ENCODE measurements at regions not wholly inside any gene's neighbourhood (a gene's known extent, or its start where the extent isn't known, plus 50 kb on each side); places are given as distances from the start of the nearest gene placed in this dataset.

DNA sequence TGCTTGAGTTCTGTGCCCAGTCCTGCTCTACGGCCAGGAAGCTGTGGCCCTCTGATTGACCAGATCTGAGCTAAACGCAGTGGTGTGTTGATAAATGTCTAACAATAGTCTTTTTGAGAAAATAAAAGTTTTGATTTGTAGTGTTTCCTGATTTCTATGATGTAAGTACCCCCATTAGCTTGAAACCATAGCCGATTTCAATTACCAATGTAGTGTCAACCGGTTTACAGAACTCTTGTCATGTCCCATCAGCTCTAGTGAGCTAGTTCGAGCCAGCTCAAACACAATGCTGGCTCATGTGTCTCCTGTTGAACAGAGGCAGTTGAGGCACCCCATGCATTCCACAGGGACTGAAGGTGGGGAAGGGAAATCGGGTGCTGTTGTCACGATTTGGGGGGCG lies 56.7 kb upstream of the ZMYND8 start:
- TF ChIP-seq EZH2 (IDR thresholded peaks at IDR 0.05; ENCODE audit: insufficient read depth, low read length): no peak
- TF ChIP-seq, protein P1, sequence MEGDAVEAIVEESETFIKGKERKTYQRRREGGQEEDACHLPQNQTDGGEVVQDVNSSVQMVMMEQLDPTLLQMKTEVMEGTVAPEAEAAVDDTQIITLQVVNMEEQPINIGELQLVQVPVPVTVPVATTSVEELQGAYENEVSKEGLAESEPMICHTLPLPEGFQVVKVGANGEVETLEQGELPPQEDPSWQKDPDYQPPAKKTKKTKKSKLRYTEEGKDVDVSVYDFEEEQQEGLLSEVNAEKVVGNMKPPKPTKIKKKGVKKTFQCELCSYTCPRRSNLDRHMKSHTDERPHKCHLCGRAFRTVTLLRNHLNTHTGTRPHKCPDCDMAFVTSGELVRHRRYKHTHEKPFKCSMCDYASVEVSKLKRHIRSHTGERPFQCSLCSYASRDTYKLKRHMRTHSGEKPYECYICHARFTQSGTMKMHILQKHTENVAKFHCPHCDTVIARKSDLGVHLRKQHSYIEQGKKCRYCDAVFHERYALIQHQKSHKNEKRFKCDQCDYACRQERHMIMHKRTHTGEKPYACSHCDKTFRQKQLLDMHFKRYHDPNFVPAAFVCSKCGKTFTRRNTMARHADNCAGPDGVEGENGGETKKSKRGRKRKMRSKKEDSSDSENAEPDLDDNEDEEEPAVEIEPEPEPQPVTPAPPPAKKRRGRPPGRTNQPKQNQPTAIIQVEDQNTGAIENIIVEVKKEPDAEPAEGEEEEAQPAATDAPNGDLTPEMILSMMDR (IDR thresholded peaks at IDR 0.05; ENCODE audit: insufficient read depth, low read depth, low read length): no peak
- Histone ChIP-seq H4K20me1 (ENCODE audit: insufficient read depth, low read length) (no peaks in the 10 kb centered on the region), H3K9ac (ENCODE audit: low read length) (no peak overlapping the region), H3K4me3 (ENCODE audit: insufficient read depth, low read depth, low read length) (no peak overlapping the region), H3K4me1 (ENCODE audit: insufficient read depth, low read length) (no peaks in the 10 kb centered on the region), H2AFZ (ENCODE audit: low read depth, low read length) (no peak overlapping the region), H3K27me3 (ENCODE audit: insufficient read depth, low read length) (no peaks in the 10 kb centered on the region), H3K4me2 (ENCODE audit: low read length) (no peak overlapping the region), H3K27ac (ENCODE audit: low read depth, low read length) (no peak overlapping the region), H3K79me2 (ENCODE audit: insufficient read depth, low read length) (no peaks in the 10 kb centered on the region), H3K36me3 (ENCODE audit: insufficient read depth, low read length) (no peaks in the 10 kb centered on the region), H3K9me3 (ENCODE audit: insufficient read depth, low read depth, low read length) (no peaks in the 10 kb centered on the region)
- Mint-ChIP-seq H3K9me3 (ENCODE audit: unreplicated experiment) (no peaks in the 10 kb centered on the region), H3K4me3 (ENCODE audit: unreplicated experiment) (no peak overlapping the region), H3K27me3 (ENCODE audit: low read depth, unreplicated experiment) (no peaks in the 10 kb centered on the region), H3K27ac (ENCODE audit: unreplicated experiment) (no peak overlapping the region), H3K4me1 (ENCODE audit: low read depth, unreplicated experiment) (peaks cover 3% of the 10 kb centered on the region), H3K36me3 (ENCODE audit: low read depth, unreplicated experiment) (no peaks in the 10 kb centered on the region)
- no peak for FAIRE-seq
- no peak for DNase-seq (ENCODE audit: low read depth)

DNA sequence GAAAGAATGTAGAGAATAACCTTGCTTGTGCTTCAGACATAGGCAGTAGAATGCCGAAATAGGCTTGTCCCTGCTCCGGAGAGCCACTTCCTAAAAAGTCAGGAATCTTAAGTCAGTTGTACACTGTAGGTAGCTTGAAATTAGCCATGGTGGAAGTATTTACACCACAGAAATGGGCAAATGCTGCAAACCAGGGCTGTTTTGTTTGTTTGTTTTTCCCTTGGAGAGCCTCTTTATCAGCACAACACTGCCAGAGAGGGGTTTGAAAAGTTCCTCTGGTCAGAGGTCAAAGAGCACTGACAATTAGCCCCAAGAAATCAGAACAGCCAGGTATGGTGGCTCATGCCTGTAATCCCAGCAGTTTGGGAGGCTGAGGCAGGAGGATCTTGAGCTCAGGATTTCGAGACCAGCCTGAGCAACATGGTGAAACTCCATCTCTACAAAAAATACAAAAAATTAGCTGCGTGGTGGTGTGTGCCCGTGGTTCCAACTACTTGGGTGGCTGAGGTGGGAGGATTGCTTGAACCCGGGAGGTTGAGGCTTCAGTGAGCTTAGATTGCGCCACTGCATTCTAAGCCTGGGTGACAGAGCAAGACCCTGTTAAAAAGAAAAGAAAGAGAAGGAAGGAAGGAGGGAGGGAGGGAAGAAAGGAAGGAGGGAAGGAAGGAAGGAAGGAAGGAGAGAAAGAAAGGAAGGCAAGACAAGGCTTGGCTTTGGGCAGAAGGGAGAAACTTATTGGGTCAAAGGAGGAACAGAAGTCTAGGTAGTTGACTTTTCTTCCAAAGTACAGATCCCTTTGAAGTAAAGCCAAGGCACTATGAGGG lies 61.0 kb upstream of the ZMYND8 start:
- Histone ChIP-seq H3K4me1 (ENCODE audit: insufficient read depth, low read length) (no peaks in the 10 kb centered on the region), H3K27ac (ENCODE audit: low read depth, low read length) (no peak overlapping the region), H3K27me3 (ENCODE audit: insufficient read depth, low read length) (no peaks in the 10 kb centered on the region), H3K36me3 (ENCODE audit: insufficient read depth, low read length) (no peaks in the 10 kb centered on the region), H3K4me3 (ENCODE audit: insufficient read depth, low read depth, low read length) (no peak overlapping the region), H3K79me2 (ENCODE audit: insufficient read depth, low read length) (no peaks in the 10 kb centered on the region), H2AFZ (ENCODE audit: low read depth, low read length) (no peak overlapping the region), H3K9ac (ENCODE audit: low read length) (no peak overlapping the region), H3K9me3 (ENCODE audit: insufficient read depth, low read depth, low read length) (no peaks in the 10 kb centered on the region), H4K20me1 (ENCODE audit: insufficient read depth, low read length) (no peaks in the 10 kb centered on the region), H3K4me2 (ENCODE audit: low read length) (no peak overlapping the region)
- Mint-ChIP-seq H3K27me3 (ENCODE audit: low read depth, unreplicated experiment) (peaks cover 5% of the 10 kb centered on the region), H3K27ac (ENCODE audit: unreplicated experiment) (no peak overlapping the region), H3K36me3 (ENCODE audit: low read depth, unreplicated experiment) (no peaks in the 10 kb centered on the region), H3K9me3 (ENCODE audit: unreplicated experiment) (no peaks in the 10 kb centered on the region), H3K4me1 (ENCODE audit: low read depth, unreplicated experiment) (peaks cover 6% of the 10 kb centered on the region), H3K4me3 (ENCODE audit: unreplicated experiment) (no peak overlapping the region)
- TF ChIP-seq, protein P1 (IDR thresholded peaks at IDR 0.05; ENCODE audit: insufficient read depth, low read depth, low read length): no peak
- TF ChIP-seq EZH2 (IDR thresholded peaks at IDR 0.05; ENCODE audit: insufficient read depth, low read length): no peak
- no peak for FAIRE-seq
- no peak for DNase-seq (ENCODE audit: low read depth)

All from astrocyte (in vitro differentiated cells and primary cell).